ENCODE measurements at regions not wholly inside any gene's neighbourhood (a gene's known extent, or its start where the extent isn't known, plus 50 kb on each side); places are given as distances from the start of the nearest gene placed in this dataset.

- H3K27me3 Mint-ChIP-seq = no peaks in the 10 kb centered on the region
Observed at GRCh38 chr16:14341324-14342225, 270.5 kb downstream of the MRTFB start.

GRCh38 chr16:14339694-14340093 is 268.6 kb downstream of the MRTFB start:
- no peak overlapping the region for H3K4me3 ChIP-seq (ENCODE audit: low read length)

More at GRCh38 chr16:14341324-14342225, 270.5 kb downstream of the MRTFB start:
- Histone ChIP-seq H3K9me3 (ENCODE audit: control insufficient read depth in 1 of 2, insufficient read depth in 1 of 2, low read length in 2 of 2) (peaks cover 0 to 17% of the 10 kb centered on the region in 2 experiments), H3K4me3 (ENCODE audit: low read length) (no peak overlapping the region), H3K36me3 (ENCODE audit: insufficient read depth, low read length) (no peaks in the 10 kb centered on the region), H3K27me3 (ENCODE audit: control insufficient read depth in 1 of 2, insufficient read depth in 2 of 2, low read length in 2 of 2) (no peaks in the 10 kb centered on the region), H3K4me1 (ENCODE audit: insufficient read depth, low read length) (no peaks in the 10 kb centered on the region), H3K27ac (ENCODE audit: low read depth in 1 of 2, low read length in 2 of 2) (no peak overlapping the region)
- Mint-ChIP-seq H3K36me3 (ENCODE audit: low read depth) (no peaks in the 10 kb centered on the region), H3K9me3 (peaks cover 10% of the 10 kb centered on the region), H3K4me3 (no peak overlapping the region), H3K4me1 (ENCODE audit: low read depth) (no peaks in the 10 kb centered on the region), H3K27ac (no peak overlapping the region)
- intact Hi-C loops (cut with DNase I, micrococcal nuclease) = no loop called here
- no peak for TF ChIP-seq CTCF (IDR thresholded peaks at IDR 0.05)
- ChIA-PET CTCF (no interaction called here), POLR2A (no interaction called here)
- ATAC-seq (ENCODE audit: poor library complexity) = no peak
- no peak for DNase-seq

DNA sequence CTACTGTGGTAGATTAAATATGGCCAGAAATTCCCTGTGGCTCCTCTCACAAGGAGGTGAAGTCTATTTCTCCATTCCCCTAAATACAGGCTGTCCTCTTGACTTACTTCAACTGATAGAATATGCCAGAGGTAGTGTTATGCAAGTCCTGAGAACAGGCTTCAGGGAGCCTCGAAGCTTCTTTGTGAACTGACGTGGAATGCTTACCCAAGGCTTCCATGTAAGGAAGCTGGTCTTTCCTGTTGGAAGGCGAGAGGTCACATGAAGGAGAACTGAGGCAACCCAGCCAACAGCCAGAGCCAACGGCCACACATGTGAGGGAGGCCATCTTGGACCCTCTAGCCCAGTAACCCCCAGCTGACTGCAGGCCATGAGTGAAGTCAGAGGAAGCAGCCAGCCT is 267.9 kb downstream of the MRTFB start:
- Histone ChIP-seq H3K9me3 (ENCODE audit: control insufficient read depth in 1 of 2, insufficient read depth in 1 of 2, low read length in 2 of 2) (peaks cover 0 to 9% of the 10 kb centered on the region in 2 experiments), H3K36me3 (ENCODE audit: insufficient read depth, low read length) (no peaks in the 10 kb centered on the region), H3K4me3 (ENCODE audit: low read length) (no peak overlapping the region), H3K27ac (ENCODE audit: low read depth in 1 of 2, low read length in 2 of 2) (no peak overlapping the region), H3K4me1 (ENCODE audit: insufficient read depth, low read length) (no peaks in the 10 kb centered on the region), H3K27me3 (ENCODE audit: control insufficient read depth in 1 of 2, insufficient read depth in 2 of 2, low read length in 2 of 2) (no peaks in the 10 kb centered on the region)
- Mint-ChIP-seq H3K9me3 (peaks cover 10% of the 10 kb centered on the region), H3K27me3 (no peaks in the 10 kb centered on the region), H3K36me3 (ENCODE audit: low read depth) (no peaks in the 10 kb centered on the region), H3K27ac (no peak overlapping the region), H3K4me1 (ENCODE audit: low read depth) (no peaks in the 10 kb centered on the region), H3K4me3 (no peak overlapping the region)
- ChIA-PET POLR2A (no interaction called here), CTCF (no interaction called here)
- intact Hi-C loops (cut with DNase I, micrococcal nuclease) = no loop called here
- no peak for TF ChIP-seq CTCF (IDR thresholded peaks at IDR 0.05)
- no peak for ATAC-seq (ENCODE audit: poor library complexity)
- DNase-seq = no peak

More at GRCh38 chr16:14339694-14340093, 268.6 kb downstream of the MRTFB start:
- no peak for DNase-seq
- H3K27ac Mint-ChIP-seq = no peak overlapping the region
- H3K4me3 Mint-ChIP-seq = no peak overlapping the region
- Histone ChIP-seq H3K27me3 (ENCODE audit: control insufficient read depth in 1 of 2, insufficient read depth in 2 of 2, low read length in 2 of 2) (no peaks in the 10 kb centered on the region), H3K27ac (ENCODE audit: low read depth in 1 of 2, low read length in 2 of 2) (no peak overlapping the region), H3K36me3 (ENCODE audit: insufficient read depth, low read length) (no peaks in the 10 kb centered on the region), H3K4me1 (ENCODE audit: insufficient read depth, low read length) (no peaks in the 10 kb centered on the region), H3K9me3 (ENCODE audit: control insufficient read depth in 1 of 2, insufficient read depth in 1 of 2, low read length in 2 of 2) (peaks cover 0 to 9% of the 10 kb centered on the region in 2 experiments)
- H3K36me3 Mint-ChIP-seq (ENCODE audit: low read depth) = no peaks in the 10 kb centered on the region
- H3K27me3 Mint-ChIP-seq = no peaks in the 10 kb centered on the region
- CTCF ChIA-PET = no interaction called here
- no peak for ATAC-seq (ENCODE audit: poor library complexity)
- no peak for TF ChIP-seq CTCF (IDR thresholded peaks at IDR 0.05)
- H3K4me1 Mint-ChIP-seq (ENCODE audit: low read depth) = no peaks in the 10 kb centered on the region
- peaks cover 10% of the 10 kb centered on the region for H3K9me3 Mint-ChIP-seq
- intact Hi-C loops (cut with DNase I, micrococcal nuclease) = no loop called here
- POLR2A ChIA-PET = no interaction called here
